ENCODE measurements at regions not wholly inside any gene's neighbourhood (a gene's known extent, or its start where the extent isn't known, plus 50 kb on each side); places are given as distances from the start of the nearest gene placed in this dataset.

DNA sequence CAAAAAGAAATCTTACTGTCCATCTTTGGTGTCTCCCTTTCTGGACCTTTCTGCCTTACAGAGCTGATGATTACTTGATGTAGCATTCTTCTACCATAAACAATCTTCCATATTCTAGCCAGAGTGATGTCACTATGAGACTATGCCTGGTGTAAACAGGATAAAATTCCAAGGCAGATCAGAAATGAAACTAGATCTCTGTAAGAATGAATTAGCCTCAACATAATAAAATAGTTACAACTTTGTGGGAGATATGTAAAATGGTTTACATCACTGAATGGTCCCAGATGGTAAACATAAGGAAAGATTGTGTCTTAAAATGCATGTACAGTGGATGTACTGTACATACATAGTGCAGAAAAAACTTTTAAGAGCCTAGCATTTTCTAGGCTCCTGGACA, 112.3 kb upstream of the ZNF521 start:
- H3K27ac ChIP-seq: no peak overlapping the region
- no peak overlapping the region for H3K4me3 ChIP-seq

DNA sequence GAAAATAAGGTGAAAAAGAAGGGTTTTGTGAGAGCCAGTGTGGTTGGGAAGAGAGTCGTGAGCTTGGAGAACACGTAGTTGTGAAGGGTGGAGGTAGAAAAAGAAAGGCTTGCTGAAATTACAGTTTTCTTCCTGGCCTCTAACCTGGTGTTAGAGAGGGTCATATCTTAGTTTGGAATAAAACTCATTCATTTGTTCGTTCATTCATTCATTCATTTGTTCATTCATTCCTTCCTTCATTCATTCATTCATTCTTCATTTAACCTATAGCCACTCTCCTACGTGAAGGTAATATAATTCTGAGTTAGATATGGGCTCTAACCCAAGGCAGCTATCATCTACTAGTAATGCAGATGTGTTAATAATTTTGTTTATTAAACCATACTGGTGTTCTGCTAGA, 111.8 kb upstream of the ZNF521 start:
- Histone ChIP-seq H3K27ac (no peak overlapping the region), H3K4me3 (no peak overlapping the region)

GRCh38 chr18:25459814-25460213, 107.8 kb upstream of the ZNF521 start:
- Histone ChIP-seq H3K27ac (no peak overlapping the region), H3K4me3 (no peak overlapping the region)

GRCh38 chr18:25457601-25458000, 105.6 kb upstream of the ZNF521 start:
- Histone ChIP-seq H3K27ac (no peak overlapping the region), H3K4me3 (no peak overlapping the region)

- peak overlapping the region in 1 of 21 experiments; percentile 16 for H3K27ac ChIP-seq
- H3K4me3 ChIP-seq: no peak overlapping the region
These were observed 105.2 kb upstream of the ZNF521 start for GRCh38 chr18:25457126-25457525.

GRCh38 chr18:25456334-25457010, 104.5 kb upstream of the ZNF521 start:
- no peak overlapping the region for H3K4me3 ChIP-seq
- peak overlapping the region in 1 of 21 experiments; percentile 16 for H3K27ac ChIP-seq

- no peak overlapping the region for H3K27ac ChIP-seq
- H3K4me3 ChIP-seq: no peak overlapping the region
These were observed 103.7 kb upstream of the ZNF521 start for GRCh38 chr18:25455646-25456045.

DNA sequence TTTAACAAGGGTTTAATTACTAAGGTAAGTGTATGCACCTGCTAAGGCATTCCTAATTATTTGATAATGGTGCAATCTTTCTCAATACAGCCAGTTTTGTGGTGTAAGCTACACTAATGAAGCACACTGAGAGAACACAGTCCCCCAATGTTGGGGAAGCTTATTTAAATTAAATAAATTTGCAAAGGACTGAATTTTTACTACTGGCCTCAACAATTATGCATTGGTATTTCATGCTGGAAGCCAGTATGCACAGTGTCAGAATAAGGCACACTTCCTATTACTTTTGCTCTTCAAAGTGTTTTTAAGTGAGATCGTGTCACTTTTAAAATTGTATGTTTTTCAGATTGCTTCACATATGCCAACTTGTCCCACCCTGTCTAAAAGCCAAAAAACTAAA, 103.2 kb upstream of the ZNF521 start:
- Histone ChIP-seq H3K4me3 (no peak overlapping the region), H3K27ac (no peak overlapping the region)

- no peak overlapping the region for H3K4me3 ChIP-seq
- no peak overlapping the region for H3K27ac ChIP-seq
These were observed 102.8 kb upstream of the ZNF521 start for GRCh38 chr18:25454730-25455129.

DNA sequence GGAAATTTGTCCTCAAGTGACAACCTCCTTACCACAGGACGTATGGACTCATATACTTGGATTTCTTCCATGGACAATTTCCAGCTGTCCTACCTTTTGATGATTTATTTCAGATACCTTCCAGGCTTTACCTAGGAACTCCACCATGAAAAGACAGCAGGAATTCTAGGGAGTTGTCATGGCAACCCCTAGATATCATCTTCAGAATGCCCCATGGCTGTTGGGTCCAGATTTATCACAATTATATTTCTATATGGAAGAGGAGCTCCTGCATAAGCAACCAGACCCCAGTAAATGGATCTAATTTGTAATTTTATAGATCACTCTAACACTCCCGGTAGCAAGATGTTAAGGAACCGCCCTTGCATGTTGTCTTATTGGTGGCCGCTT, 102.3 kb upstream of the ZNF521 start:
- Histone ChIP-seq H3K27ac (no peak overlapping the region), H3K4me3 (no peak overlapping the region)

- no peak overlapping the region for H3K4me3 ChIP-seq
- no peak overlapping the region for H3K27ac ChIP-seq
These were observed 101.7 kb upstream of the ZNF521 start for GRCh38 chr18:25453556-25454269.

DNA sequence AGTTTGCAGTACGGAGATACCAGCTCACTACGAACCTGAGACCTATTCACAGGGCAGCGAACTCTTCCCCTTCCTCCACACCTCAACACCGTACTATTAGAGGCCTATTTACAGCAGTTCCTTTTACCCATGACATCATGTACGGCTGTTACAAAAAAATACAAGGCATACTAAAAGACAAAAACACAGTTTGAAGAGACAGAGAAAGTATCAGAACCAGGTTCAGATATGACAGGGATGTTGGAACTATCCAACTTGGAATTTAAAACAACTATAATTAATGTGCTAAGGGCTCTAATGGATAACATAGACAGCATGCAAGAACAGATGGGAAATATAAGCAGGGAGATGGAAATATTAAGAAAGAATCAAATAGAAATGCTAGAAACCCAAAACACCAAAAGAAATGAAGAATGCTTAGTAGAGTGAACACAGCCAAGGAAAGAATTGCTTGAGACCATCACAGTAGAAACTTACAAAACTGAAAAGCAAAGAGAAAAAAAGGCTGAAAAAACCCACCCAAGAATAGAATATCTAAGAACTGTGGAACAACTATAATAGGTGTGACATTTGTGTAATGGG, 99.2 kb upstream of the ZNF521 start:
- Histone ChIP-seq H3K4me3 (no peak overlapping the region), H3K27ac (no peak overlapping the region)

DNA sequence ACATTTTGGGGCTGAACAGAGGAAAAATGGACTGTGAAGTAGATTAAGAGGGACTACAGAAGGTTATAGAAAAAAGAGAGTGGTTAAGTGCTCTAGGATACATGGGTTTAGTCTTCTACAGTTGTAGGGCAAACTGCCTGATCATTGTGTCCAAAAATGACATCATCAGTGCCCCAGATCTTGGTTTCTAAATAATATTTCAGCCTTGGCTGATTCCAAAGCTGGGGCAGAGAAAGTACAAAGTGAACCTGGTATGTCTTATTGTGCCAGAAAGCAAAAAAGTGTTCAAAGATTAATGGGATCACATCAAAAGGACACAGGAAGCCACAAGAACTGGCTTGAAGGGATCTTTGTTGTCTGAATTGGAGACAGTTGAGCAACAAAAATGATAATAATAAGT, 97.1 kb upstream of the ZNF521 start:
- no peak overlapping the region for H3K4me3 ChIP-seq
- H3K27ac ChIP-seq: no peak overlapping the region

DNA sequence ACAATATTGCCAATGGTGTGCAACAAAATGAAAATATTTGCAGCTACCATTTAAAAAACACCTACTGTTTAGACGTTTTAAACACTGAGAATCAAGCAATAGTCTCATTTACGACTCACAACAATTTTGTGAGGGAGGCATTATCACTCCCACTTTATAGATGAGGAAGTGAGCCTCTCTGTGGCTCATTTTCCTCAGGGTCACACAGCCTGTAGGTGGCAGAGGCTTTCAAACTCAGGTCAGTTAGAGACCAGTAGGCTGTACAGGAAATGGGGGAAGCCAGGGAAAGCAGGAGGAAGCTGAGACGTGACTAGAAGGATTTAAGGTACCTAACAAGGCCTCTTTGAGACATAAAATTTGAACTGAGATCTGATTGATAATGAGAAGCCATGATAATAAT, 95.0 kb upstream of the ZNF521 start:
- Histone ChIP-seq H3K27ac (no peak overlapping the region), H3K4me3 (no peak overlapping the region)

- no peak overlapping the region for H3K27ac ChIP-seq
- H3K4me3 ChIP-seq: no peak overlapping the region
These were observed 93.5 kb upstream of the ZNF521 start for GRCh38 chr18:25445430-25445829.

DNA sequence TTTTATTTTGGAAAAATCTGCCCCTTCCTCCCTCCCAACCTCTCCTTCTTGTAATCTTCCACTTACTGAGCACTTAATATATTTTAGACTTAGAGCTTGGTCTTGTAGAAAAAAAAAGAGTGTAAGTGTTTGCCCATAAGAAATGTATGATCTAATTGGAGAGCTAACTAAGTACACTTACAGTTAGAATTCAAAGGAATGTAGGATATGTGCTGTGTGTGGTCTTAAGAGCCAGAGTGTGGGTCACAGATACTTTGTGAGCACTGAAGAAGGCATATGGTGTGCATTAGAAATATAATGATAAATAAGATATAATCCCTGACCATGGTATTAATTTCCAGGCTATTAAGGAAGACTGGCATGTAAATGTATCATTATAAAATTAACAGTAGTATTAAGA, 91.8 kb upstream of the ZNF521 start:
- Histone ChIP-seq H3K27ac (no peak overlapping the region), H3K4me3 (no peak overlapping the region)

GRCh38 chr18:25435149-25435782, 83.3 kb upstream of the ZNF521 start:
- H3K27ac ChIP-seq: no peak overlapping the region
- H3K4me3 ChIP-seq: no peak overlapping the region

DNA sequence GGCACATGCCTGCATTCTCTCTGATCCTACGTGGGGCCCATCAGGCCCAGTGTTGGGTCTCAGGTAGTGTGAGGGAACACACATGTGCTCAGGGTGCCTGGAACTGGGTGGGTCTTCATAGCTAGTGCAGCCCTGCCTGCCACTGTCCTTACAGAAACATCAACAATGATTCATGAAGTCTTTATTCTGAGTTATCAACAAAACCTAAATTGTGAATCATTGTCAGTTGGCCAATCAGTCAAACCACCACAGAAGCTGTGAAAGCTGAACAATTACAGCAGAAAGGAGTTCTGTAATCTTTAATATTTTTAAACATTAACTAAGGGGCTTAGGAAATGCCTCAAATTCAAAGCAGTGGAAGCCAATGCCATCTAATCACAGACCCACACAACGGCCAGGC, 82.8 kb upstream of the ZNF521 start:
- no peak overlapping the region for H3K27ac ChIP-seq
- no peak overlapping the region for H3K4me3 ChIP-seq

- H3K4me3 ChIP-seq: no peak overlapping the region
- H3K27ac ChIP-seq: no peak overlapping the region
These were observed 81.6 kb upstream of the ZNF521 start for GRCh38 chr18:25433590-25433989.

DNA sequence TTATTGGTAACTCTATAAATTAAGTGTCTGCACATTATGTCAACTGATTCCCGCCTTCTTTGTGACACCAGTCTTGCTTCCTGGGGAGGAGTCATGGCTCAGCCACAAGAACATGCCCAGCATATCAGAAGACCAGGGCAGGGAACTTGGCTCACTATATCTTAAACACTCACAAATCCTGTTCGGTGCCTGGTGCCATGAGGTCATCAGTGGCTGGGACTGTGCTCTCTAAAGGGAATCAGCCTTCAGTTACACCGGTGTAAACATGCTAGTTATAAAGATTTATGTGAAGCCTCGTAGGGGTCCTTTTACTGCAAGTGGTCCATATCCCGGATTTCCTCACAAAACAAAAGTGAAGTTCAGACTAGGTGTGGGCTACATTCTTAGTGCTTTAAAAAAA, 73.1 kb upstream of the ZNF521 start:
- no peak overlapping the region for H3K27ac ChIP-seq
- no peak overlapping the region for H3K4me3 ChIP-seq

- no peak overlapping the region for H3K27ac ChIP-seq
- no peak overlapping the region for H3K4me3 ChIP-seq
These were observed 71.8 kb upstream of the ZNF521 start for GRCh38 chr18:25423760-25424159.

All from skin epidermis (tissue), 12 donors.